PC-3 (cell line): ENCODE measurements at regions not wholly inside any gene's neighbourhood (a gene's known extent, or its start where the extent isn't known, plus 50 kb on each side); places are given as distances from the start of the nearest gene placed in this dataset.

ENCODE experiments used
- ATAC-seq: fragments of 200-7000 bp; cut with Tn5 transposase; 2 replicates; pipeline ENCODE4 v1.9.1; 2020; ENCODE audit warnings: mild to moderate bottlenecking, moderate library complexity
- BruUV-seq: library from RNA; stranded (reverse); fragments of 400-500 nt; replicated peaks from 2 replicates; lab custom pipeline; 2021; lab: Mats Ljungman, UMichigan
- CTCF ChIA-PET: fragments of 300-600 bp; sonication (Branson Sonifier 250); formaldehyde crosslinking; loops from one replicate; lab custom pipeline; 2022; ENCODE audit warnings: antibody characterized with exemption; lab: Charles Lee
- POLR2A ChIA-PET: fragments of 300-600 bp; sonication (Branson Sonifier 250); formaldehyde crosslinking; loops from one replicate; lab custom pipeline; 2022; ENCODE audit warnings: antibody characterized with exemption; ENCODE audit not compliant: unreplicated experiment; lab: Charles Lee
- DNase-seq: peaks from one replicate; pipeline ENCODE4 v3.0.0-alpha.2; 2015
- H2AFZ ChIP-seq: fragments of 300-600 bp; sonication (generic); 2 replicates; pipeline ENCODE4 v1.6.0; 2016; ENCODE audit warnings: antibody characterized with exemption, low read length
- H3F3A ChIP-seq: fragments of 300-600 bp; sonication (generic); one replicate; pipeline ENCODE4 v1.6.0; 2017; ENCODE audit warnings: antibody characterized with exemption, low read length, control low read depth, mild to moderate bottlenecking; ENCODE audit not compliant: unreplicated experiment
- H3K27ac ChIP-seq: fragments of 300-600 bp; sonication (generic); 2 replicates; pipeline ENCODE4 v1.5.1; 2016; ENCODE audit warnings: mild to moderate bottlenecking, low read length
- H3K27me3 ChIP-seq: fragments of 300-600 bp; sonication (generic); 2 replicates; pipeline ENCODE4 v1.6.1; 2016; ENCODE audit warnings: low read length, mixed read lengths
- H3K36me3 ChIP-seq: fragments of 300-600 bp; sonication (generic); 2 replicates; pipeline ENCODE4 v1.6.1; 2016; ENCODE audit warnings: low read depth, mixed run types, low read length, mixed read lengths
- H3K4me1 ChIP-seq: fragments of 300-600 bp; sonication (generic); 2 replicates; pipeline ENCODE4 v1.5.1; 2016; ENCODE audit warnings: low read length; ENCODE audit not compliant: insufficient read depth
- H3K4me2 ChIP-seq: fragments of 300-600 bp; sonication (generic); 2 replicates; pipeline ENCODE4 v1.6.0; 2016; ENCODE audit warnings: low read length
- H3K4me3 ChIP-seq: fragments of 300-600 bp; sonication (generic); 2 replicates; pipeline ENCODE4 v1.5.1; 2016; ENCODE audit warnings: mild to moderate bottlenecking, low read length, mixed read lengths
- H3K79me2 ChIP-seq: fragments of 300-600 bp; sonication (generic); 2 replicates; pipeline ENCODE4 v1.6.1; 2017; ENCODE audit warnings: low read length, mixed read lengths
- H3K9ac ChIP-seq: fragments of 300-600 bp; sonication (generic); 2 replicates; pipeline ENCODE4 v1.6.0; 2016; ENCODE audit warnings: mild to moderate bottlenecking, low read length
- H3K9me2 ChIP-seq: fragments of 300-600 bp; sonication (generic); replicated peaks from 2 replicates; pipeline ENCODE4 v1.6.1; 2016; ENCODE audit warnings: mixed run types, low read length, mixed read lengths
- H3K9me3 ChIP-seq: fragments of 300-600 bp; sonication (generic); 2 replicates; pipeline ENCODE4 v1.6.1; 2016; ENCODE audit warnings: low read length, mixed read lengths
- H4K20me1 ChIP-seq: fragments of 300-600 bp; sonication (generic); 2 replicates; pipeline ENCODE4 v1.6.1; 2016; ENCODE audit warnings: low read length, mixed read lengths
- CTCF ChIP-seq: fragments of 300-600 bp; sonication (generic); conservative IDR thresholded peaks from 2 replicates; pipeline ENCODE4 v1.5.1; 2017; ENCODE audit warnings: antibody characterized with exemption, low read depth, mild to moderate bottlenecking, low read length
- EZH2 ChIP-seq: fragments of 300-600 bp; sonication (generic); IDR thresholded peaks from one replicate; pipeline ENCODE4 v1.6.1; 2017; ENCODE audit warnings: antibody characterized with exemption, mild to moderate bottlenecking, low read length; ENCODE audit not compliant: unreplicated experiment
- EZH2phosphoT487 ChIP-seq: fragments of 300-600 bp; sonication (generic); IDR thresholded peaks from 2 replicates; pipeline ENCODE4 v1.6.1; 2018; ENCODE audit warnings: mild to moderate bottlenecking, antibody characterized with exemption, low read length, borderline replicate concordance
- intact Hi-C: fragments of 100-400 bp; cut with micrococcal nuclease; formaldehyde crosslinking; loops from 2 replicates; pipeline ENCODE4 v1.9.0; 2023

- Histone ChIP-seq H3K9me3 (no peaks in the 10 kb centered on the region), H3K4me1 (peaks cover 14% of the 10 kb centered on the region), H3K27me3 (no peaks in the 10 kb centered on the region), H2AFZ (no peak overlapping the region), H3K27ac (no peak overlapping the region), H3F3A (no peaks in the 10 kb centered on the region), H3K79me2 (no peaks in the 10 kb centered on the region), H3K9me2 (no peaks in the 10 kb centered on the region), H3K4me3 (no peak overlapping the region), H4K20me1 (no peaks in the 10 kb centered on the region), H3K9ac (no peak overlapping the region), H3K36me3 (no peaks in the 10 kb centered on the region), H3K4me2 (no peak overlapping the region)
- POLR2A ChIA-PET = interaction anchor here (0.7 kb wide), 1 partner anchor 27 kb away, joined by 3 read pairs; no protein-coding TSS in a partner anchor
- no peak for TF ChIP-seq EZH2
- TF ChIP-seq CTCF = no peak
- no peak for TF ChIP-seq EZH2phosphoT487
- no TSS peak for BruUV-seq
- DNase-seq (peak; percentile 58), ATAC-seq (no peak)
- intact Hi-C loops = no loop called here
- CTCF ChIA-PET = no interaction called here
Observed at GRCh38 chr4:137677863-137678262, 145.6 kb upstream of the PCDH18 start.

GRCh38 chr4:137676357-137676998 is 144.2 kb upstream of the PCDH18 start:
- ChIA-PET POLR2A (no interaction called here), CTCF (no interaction called here)
- Histone ChIP-seq H3K4me2 (no peak overlapping the region), H3F3A (no peaks in the 10 kb centered on the region), H3K79me2 (no peaks in the 10 kb centered on the region), H3K27me3 (no peaks in the 10 kb centered on the region), H3K4me1 (peaks cover 14% of the 10 kb centered on the region), H3K9ac (no peak overlapping the region), H4K20me1 (no peaks in the 10 kb centered on the region), H3K27ac (no peak overlapping the region), H3K9me2 (no peaks in the 10 kb centered on the region), H3K4me3 (no peak overlapping the region), H2AFZ (no peak overlapping the region), H3K36me3 (no peaks in the 10 kb centered on the region), H3K9me3 (no peaks in the 10 kb centered on the region)
- DNase-seq = peak; percentile 33
- ATAC-seq = peak; percentile 42; the same call in 1 of the 2 replicates
- TF ChIP-seq CTCF = no peak
- no peak for TF ChIP-seq EZH2
- TF ChIP-seq EZH2phosphoT487 = no peak
- intact Hi-C loops = no loop called here
- BruUV-seq = no TSS peak

GRCh38 chr4:137674066-137674465 is 141.8 kb upstream of the PCDH18 start:
- peak overlapping the region; percentile 34 for H3K27ac ChIP-seq
- intact Hi-C loops = no loop called here
- H2AFZ ChIP-seq = no peak overlapping the region
- ATAC-seq = peak; percentile 77
- ChIA-PET CTCF (no interaction called here), POLR2A (no interaction called here)
- H3F3A ChIP-seq = no peaks in the 10 kb centered on the region
- no peaks in the 10 kb centered on the region for H3K9me3 ChIP-seq
- H3K9ac ChIP-seq = no peak overlapping the region
- peaks cover 14% of the 10 kb centered on the region for H3K4me1 ChIP-seq
- H3K36me3 ChIP-seq = no peaks in the 10 kb centered on the region
- H3K4me3 ChIP-seq = no peak overlapping the region
- peak; percentile 70 for DNase-seq
- H3K79me2 ChIP-seq = no peaks in the 10 kb centered on the region
- H3K9me2 ChIP-seq = no peaks in the 10 kb centered on the region
- no peak overlapping the region for H3K4me2 ChIP-seq
- no peaks in the 10 kb centered on the region for H3K27me3 ChIP-seq
- TF ChIP-seq CTCF (no peak), EZH2 (no peak), EZH2phosphoT487 (no peak)
- no TSS peak for BruUV-seq
- no peaks in the 10 kb centered on the region for H4K20me1 ChIP-seq
